Stimulated activated CD4-positive, alpha-beta T cell treated with anti-CD3 and anti-CD28 coated beads, Interleukin-12 subunit alpha, Interleukin-12 subunit beta, amount 100 ng/mL, for 4 hours (primary cell): ENCODE measurements at regions not wholly inside any gene's neighbourhood (a gene's known extent, or its start where the extent isn't known, plus 50 kb on each side); places are given as distances from the start of the nearest gene placed in this dataset.
"Not testable (repeated sequence)": the region's sequence is repeated elsewhere in the genome, so short reads cannot be mapped to it uniquely, and the experiment has no call there.

ENCODE experiments used
- DNase-seq: peaks from one replicate; pipeline ENCODE4 v3.0.0-alpha.2; 2020

DNA sequence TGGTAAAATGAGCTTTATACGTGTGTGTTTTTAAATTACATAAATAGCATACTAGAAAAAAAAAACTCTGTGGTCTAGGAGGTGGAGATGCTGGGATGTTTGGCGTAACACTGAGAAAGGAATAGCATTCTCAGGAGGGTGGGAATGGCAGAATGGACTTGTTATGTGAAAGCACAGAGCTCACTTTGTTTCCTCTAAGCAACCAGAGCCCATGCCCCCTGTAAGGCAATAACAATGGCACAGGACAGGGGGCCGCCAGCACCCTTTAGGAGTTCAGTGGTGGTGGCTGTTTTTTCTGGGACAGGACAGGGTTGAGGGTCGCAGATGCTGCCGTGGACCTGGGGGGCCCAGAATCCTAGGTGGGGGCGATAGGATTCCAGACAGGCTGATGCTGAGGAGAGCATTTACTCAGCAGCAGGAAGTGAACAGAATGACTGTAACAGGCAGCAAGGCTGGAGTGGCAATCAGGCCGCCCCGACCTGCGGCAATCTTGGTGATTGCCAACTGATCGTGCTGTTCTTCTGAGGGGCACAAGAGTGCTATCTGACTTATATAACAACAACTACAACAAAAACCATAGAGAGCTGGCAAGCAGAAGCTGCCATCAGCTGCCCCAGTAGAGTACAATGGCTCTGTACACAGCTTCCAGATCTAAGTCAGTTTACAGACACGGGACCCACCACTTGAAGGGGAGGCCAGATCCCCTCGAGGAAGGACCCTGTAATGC, 160.4 kb downstream of the UACA start:
- DNase-seq = no peak

DNA sequence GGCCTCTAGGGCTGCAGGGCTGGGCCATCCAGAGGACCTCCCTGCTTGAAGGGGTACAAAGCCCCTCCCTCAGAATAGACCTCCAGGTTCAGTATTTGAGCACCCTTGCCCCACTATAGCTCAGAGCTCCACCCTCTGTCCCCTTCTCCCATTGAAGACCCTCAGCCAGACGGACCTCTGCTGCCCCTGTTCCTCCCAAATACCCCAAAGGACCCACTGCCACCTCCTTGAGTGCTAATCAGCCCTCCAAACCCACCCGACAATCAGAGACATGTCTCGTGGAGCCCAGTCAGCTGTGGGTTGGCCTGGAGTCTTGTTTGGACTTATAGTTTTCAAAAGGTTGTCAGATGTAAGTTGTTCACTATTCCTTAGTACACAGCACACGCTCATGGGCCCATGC, 161.1 kb downstream of the UACA start:
- no peak for DNase-seq

DNA sequence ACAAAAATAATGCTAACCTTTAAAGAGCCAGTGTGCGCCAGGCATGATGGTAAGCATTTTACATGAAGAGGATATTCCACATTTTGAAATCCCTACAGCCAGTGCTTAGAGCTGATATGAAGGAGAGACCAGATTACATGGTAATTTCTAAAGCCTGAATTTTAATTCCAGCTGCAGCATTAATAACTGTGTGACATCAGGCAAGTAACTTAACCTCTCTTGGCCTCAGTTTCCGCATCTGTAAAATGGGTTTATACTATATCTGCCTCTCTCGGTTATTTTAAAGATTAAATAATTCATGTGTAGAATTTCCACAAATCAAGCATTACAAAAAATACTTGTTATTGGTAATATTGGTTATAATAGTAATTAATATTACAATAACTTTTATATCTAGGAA, 165.4 kb downstream of the UACA start:
- no peak for DNase-seq

DNA sequence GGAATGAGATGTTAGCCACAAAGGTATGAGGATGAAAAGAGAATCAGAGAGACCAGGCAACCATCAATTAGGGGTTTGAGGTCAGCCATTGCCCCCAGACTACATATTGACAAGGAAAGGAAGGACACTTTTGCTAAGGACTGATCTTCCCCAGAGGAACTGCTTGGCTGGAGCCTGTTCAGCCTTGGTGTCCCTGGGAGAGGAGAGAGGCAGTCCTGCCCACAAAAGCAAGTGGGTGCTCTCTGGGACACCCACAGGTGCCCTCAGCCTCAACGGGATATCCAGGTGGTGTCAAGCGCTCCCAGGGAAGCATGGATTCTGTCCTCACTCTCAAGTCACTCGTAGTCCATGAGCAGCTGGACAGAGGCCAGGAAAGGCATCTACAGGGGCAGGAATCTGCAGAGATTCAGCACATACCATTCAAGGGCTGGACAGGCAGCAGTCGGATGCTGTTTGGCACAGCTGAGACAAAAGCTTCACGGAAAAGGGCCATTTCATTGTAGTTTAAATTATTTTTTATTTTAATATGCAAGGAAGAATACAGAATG, 166.2 kb downstream of the UACA start:
- no peak for DNase-seq

DNA sequence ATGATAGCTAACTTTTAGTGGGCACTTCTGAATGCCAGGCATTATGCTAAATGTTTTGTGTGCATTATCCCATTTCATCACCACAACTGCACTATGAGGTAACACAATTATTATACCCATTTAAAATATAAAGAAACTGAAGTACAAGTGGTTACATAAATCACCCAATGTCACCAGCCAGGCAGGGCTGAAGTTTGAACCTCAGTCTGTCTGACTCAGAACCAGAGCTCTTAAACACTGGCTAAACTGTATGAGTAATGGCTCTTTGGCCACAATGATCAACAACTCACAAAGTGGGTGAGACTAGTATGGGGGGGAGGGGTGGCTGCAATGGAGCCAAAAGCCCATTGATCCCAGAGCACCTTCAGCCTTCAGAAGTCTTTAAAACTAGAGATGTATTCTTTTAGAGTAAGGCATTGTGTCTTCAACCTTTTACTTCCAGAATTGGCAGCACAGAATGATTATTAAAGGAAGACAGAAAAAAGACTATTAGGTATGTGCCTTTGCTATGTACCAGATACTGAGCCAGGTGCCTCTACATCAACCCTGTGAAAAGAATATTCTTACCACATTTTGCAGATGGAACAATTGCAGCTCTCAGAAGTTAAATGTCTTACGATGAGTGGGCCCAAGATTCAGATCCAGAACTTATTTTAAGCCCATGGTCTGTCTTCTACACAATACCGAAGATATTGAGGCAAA, 166.9 kb downstream of the UACA start:
- DNase-seq = no peak

DNA sequence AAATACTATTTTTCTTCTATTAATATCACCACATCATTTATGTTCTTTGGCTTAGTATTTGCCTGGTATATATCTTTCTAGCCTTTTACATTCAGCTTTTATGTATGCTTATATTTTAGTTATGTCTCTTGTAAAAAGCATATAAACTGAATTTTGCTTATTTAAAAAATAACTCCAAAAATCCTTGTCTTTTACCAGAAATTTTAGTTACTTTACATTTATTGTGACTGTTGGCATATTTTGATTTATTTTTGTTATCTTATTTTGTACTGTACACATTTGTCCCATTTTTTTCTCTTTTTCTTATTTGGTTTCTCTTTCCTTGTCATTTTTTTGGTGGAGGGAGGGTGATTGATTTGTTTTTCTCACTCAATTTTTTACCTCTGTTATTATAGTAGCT, 169.6 kb downstream of the UACA start:
- no peak for DNase-seq

DNA sequence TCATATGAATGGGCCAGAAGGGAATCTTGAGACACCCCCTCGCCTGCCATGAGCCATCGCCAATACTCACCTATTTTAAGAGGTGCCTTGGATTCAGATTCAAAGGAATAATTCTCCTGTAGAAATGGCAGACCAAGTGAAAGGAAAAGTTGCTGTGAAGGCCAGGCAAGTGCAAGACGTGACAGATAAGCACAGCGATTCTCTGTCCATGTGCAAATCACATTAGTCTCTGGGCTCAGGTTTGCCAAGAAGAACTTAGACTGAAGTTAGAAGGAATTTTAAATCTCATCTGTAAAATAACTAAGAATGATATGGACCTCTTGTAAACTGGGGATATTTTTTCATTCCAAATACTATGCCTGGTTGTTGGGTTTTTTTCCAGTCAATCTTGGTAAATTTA, 173.6 kb downstream of the UACA start:
- no peak for DNase-seq

DNA sequence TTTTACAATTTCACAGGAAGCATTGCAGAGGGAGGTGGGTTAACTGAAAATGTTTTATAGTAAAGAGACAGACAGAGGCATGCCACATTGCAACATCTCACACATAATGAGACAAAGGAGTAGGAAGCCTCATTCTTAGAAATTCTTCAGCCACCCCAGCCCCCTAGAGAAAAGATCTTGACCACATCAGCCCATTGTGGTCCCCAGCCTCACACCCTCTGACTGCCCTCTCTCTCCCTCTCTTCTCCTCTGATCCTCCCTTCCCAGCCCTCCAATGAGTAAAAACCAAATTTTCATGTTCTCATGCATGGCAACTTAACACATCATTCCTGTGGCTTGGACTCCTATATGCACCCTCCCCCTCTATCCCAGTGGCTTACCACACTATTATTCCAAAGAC, 174.1 kb downstream of the UACA start:
- no peak for DNase-seq

DNA sequence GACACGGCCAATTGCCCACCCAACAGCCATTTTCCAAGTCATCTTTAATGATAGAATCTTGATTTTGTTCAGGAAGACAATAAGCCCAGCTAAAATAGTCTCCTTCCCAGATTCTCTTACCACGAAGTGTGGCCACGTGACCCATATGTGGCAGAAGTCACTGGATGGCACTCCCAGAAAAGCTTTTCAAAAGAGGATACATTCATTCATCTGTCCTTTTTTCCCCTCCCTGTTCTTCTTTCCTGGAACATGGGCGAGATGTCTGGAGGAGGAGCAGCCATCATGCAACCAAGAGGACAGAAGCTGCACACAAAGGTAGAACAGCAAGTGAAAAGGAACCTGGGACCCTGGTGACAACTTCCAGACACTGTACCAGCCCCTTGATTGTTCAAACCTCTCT, 174.7 kb downstream of the UACA start:
- DNase-seq = no peak

DNA sequence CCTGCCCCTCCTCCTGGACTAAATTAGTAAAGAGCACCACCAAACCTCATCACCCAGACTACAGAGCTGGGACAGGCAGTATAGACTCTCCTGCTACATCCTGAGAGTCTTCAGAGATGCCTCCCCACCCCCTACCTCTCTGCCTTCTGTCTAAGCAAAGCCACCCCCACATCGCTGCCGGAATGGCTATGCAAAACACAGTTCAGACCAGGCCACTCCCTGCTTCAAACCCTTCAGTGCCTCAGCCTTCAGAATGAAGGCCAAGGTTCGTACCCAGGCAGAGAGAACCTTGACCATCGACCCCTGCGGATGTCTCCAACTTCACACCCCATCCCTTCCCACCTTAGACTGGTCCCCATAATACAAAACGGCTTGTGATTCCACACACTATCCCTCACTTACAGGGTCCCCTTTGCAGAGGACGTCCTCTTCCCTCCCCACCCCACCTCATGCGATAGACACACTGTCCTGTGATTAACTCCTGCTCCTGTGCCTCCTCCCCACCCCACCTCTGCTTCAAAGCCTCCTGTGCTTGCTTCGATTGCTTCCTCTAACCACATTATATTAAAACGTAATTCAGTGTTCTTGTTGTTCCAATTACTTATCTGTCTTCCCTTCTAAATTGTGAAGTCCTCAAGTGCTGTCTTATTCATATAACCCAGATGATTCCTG, 175.3 kb downstream of the UACA start:
- no peak for DNase-seq

DNA sequence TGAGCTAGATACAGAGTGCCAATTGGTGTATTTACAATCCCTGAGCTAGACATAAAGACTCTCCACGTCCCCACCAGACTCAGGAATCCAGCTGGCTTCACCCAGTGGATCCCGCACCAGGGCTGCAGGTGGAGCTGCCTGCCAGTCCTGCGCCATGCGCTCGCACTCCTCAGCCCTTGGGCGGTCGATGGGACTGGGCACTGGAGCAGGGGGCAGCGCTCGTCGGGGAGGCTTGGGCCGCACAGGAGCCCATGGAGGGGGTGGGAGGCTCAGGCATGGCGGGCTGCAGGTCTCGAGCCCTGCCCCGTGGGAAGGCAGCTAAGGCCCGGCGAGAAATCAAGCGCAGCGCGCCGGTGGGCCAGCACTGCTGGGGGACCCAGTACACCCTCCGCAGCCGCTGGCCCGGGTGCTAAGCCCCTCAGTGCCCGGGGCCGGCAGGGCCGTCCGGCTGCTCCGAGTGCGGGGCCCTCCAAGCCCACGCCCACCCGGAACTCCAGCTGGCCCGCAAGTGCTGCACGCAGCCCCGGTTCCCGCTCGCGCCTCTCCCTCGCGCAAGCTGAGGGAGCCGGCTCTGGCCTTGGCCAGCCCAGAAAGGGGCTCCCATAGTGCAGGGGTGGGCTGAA, 176.2 kb downstream of the UACA start:
- not testable (repeated sequence) for DNase-seq

DNA sequence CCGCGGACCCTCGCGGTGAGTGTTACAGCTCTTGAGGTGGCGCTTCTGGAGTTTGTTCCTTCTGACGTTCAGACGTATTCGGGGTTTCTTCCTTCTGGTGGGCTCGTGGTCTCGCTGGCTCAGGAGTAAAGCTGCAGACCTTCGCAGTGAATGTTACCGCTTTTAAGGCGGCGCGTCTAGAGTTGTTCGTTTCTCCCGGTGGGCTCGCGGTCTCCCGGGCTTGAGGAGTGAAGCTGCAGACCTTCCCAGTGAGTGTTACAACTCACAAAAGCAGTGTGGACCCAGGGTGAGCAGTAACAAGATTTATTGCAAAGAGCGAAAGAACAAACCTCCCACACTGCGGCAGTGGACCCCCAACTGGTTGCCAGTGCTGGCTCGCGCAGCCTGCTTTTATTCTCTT, 177.1 kb downstream of the UACA start:
- DNase-seq = no peak

DNA sequence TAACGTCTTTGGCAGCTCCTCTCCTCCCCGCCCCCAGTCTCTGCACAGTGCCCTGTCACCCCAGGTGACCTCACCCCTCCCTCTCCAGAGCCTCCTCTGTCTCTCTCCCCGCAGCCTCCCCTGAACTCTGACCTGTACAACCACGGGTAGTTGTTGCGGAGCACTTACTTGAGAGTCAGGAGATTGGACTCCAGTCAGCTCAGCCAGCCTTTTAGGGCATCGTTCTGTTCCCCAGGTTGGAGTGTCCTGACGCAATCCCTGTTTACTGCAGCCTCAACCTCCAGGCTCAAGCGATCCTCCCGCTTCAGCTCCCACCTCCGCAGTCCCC, 177.7 kb downstream of the UACA start:
- DNase-seq = no peak

DNA sequence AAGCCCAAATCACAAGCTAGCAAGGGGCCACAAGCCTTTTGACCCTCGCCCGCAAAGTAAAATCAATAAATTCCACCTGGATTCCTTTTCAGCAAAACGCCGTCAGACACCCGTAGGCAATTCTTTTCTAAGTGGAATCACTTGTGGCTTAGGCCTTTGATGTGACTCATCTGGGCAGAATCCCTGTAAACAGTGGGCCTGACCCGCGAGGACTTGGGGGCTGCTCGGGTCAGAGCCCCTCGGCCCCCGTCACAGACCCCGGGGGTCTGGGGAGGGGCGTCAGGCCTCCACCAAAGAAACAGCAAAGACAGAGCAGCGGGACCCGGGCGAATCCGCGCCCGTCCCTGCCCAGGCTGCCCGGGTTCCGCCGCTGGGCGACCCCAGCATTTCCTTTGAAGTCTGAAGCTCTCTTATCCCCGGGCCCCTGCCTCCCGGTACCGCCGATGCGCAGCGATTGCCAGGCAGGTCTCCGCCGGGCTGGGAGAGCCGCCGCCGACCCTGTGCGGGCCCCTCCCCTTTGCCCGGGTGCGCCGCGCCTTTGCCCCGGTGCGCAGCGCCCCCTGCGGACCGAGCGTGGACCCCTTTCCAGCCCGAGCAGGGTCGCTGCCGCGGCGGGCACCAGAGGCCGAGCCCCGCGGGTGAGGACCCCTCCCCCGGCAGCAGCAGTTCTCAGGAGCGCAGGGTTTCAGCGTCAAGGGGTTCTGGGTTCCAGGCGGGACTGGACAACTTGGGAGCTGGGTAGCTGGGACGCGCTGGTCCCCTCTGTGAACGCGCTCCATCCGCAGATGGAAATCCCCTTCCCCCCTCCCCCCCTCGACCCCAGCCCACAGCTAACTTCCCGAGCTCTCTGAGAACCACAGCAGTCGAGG, 178.3 kb downstream of the UACA start:
- peak; percentile 59 for DNase-seq

DNA sequence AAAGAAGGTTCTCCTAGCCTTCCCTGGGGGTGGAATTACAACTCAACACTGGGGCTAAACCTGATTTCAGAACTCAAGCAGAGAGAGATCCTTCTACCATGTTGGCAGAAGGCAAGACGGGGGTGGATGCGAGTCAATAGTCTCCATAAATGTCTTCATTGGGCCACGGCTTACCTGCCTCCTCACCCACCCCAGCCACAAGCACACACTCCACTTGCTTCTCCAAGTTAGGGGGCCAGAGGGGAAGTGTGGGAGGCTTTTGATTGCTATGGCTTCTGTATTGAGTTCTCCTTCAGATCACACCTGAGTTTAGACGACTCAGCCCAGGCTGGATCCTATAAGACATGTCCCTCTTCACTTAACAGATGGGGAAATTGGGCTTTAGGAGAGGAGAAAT, 178.9 kb downstream of the UACA start:
- no peak for DNase-seq

DNA sequence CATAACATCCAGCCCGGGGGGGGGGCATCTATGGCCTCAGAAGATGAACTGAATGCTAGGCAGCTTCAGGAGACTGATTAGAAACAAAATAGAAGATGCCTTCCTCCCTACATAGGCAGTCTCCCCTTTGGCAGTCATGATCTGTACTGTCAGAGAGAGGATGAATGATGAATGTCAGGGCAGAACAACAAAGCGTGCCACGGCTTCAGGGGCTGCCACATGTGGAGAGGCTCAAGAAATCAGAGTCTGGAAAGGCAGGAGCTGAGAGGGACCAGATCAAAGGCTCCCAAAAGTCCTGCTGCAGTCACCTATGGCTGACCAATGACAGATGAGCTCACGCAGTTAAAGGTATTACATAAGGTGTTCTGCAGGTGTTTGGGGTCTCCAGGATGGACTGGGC, 180.4 kb downstream of the UACA start:
- DNase-seq = no peak

DNA sequence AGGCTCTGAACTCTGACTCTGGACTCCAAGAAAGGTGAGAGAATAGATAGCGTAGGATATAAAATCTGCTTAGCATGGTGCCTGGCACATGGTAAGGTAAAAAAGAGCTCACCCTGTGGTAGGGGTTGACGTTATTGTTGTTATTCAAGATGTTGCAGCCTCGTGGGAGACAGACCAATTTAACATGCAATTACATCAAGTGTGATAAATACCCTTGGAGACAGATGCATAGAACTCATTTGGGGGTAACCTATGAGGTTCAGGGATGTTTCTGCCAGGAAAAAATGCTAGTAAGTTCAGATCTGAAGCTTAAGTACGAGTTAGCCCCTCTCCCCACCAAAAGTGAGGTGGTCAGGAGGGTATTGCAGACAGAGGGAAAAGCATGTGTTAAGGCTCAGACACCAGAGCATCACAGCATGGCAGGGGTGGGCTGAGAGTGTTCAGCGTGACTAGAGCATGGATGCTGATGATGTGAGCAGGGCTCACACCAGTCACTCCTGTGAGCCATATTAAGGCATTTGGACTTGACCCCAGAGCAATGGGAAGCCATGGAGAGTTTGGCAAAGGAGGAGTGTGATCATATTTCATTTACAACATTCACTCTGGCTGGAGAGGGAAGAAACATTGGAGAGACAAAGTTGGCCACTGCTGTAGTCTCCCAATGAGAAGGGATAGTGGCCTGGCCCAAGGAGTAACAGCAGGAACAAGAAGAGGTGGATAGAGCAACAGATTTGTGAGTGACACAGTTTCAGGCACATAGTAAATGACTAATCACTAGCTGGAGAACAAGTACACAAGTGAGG, 181.0 kb downstream of the UACA start:
- DNase-seq = no peak

DNA sequence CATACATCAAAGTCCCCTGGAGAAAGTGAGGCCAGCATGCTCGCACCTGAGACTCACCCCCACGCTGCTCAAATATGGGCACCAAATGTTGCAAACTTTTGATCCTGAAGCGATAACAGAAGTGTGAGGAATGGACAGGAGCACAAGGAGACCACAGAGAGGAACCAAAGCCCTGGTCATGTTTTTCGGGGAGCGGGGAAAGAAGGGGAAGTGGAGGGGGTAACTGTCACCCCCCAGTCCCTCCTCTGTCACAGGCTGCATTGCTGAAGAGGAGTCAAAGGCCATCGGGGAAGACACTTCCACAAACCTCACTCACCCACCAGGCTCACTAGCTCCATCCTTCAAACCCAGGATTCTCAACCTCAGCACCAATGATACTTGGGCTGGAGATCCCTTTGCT, 182.4 kb downstream of the UACA start:
- no peak for DNase-seq

DNA sequence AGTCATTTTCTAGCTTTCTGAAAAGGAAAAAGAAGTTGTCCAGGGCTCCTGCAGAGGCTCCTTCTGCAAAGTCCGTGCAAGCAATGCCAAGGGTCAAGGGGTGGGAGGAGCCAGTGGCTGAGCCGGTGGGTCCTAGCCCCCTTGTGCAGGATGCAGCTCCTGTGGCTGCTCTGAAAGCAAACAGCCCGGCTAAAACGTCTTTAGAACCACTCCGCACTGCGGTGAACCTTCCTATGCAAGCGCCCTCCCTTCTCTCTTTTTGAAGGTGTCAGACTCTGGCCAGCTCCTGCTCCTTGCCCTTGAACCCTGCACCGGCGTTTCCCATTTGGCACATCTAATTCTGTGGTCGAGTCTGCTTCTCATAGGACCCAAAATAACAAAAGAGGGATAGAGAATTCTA, 183.1 kb downstream of the UACA start:
- no peak for DNase-seq

DNA sequence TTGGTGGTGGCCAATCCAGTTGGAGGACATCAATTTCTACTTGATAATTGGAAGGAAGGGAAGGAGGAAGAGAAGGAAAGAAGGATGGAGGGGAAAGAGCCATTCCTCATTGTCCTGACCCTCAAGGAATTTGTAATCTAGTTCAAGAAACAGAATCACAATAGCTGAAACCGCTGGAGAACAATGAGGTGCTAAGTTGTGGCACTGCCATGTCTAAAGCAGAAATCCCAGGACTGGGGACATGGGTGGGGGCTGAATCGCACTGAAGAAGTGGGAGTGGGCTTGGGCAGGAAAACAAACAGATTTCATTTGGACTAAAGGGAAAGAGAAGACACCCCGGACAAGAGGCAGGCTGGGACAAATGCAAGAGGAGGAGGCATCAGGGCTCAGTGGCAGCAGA, 183.6 kb downstream of the UACA start:
- no peak for DNase-seq

DNA sequence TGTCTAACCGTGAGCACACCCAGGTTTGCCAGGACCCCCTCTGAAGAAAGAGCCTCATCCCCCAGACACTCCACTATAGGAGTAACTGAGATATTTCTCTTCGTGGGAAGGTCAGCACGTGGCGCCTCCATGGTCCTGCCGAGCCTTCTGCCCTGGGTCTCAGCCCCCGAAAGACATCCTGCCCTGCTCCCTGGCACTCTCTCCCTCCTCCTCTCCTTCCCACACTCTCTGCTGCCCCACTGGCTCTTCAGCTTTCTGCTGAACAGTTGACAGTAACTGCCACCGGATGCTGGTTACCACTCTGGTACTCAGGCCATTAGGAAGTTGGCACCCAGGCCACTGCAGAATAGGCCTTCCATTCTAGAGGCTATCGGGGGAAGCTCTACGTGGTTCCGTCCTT, 185.2 kb downstream of the UACA start:
- no peak for DNase-seq

DNA sequence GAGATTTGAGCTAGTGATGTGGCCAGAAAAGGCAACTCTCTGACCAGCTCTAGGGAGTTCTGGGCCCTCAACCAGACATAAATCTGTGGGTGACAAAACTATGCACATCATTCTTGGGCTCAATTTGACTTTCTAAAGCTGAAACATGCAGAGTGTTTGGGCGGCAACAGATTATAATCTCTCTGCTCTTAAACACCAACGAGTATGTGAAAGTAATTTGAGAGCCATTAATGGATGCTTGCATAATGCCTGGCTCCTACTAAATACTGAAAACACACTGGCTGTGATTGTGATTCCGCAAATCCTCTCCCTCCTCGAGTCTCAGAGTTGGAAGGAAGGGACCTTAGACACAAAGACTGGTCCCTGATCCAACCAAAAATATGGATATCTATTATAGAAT, 186.7 kb downstream of the UACA start:
- DNase-seq = no peak
